ENCODE measurements at regions not wholly inside any gene's neighbourhood (a gene's known extent, or its start where the extent isn't known, plus 50 kb on each side); places are given as distances from the start of the nearest gene placed in this dataset.
"Not testable (repeated sequence)": the region's sequence is repeated elsewhere in the genome, so short reads cannot be mapped to it uniquely, and the experiment has no call there.

GRCh38 chr1:145475369-145475915 lies 50.0 kb upstream of the NBPF20 start:
- H3K36me3 ChIP-seq; H3K27ac ChIP-seq; H3K27me3 ChIP-seq; FAIRE-seq; H3K4me1 ChIP-seq; intact Hi-C loops (cut with DNase I); H3K9me3 ChIP-seq; DNase-seq: not testable (repeated sequence)
- peak overlapping the region in 1 of 4 donors; percentile 14 for H3K4me3 ChIP-seq
- WGBS, 2 donors, result 13 to 18% methylated on average over 26 to 41 of the region's 41 CpGs
- ATAC-seq, result peak in 2 of 4 donors; percentile 19 to 34
